HG03342 (cell line): ENCODE measurements at regions not wholly inside any gene's neighbourhood (a gene's known extent, or its start where the extent isn't known, plus 50 kb on each side); places are given as distances from the start of the nearest gene placed in this dataset.
"Not testable (repeated sequence)": the region's sequence is repeated elsewhere in the genome, so short reads cannot be mapped to it uniquely, and the experiment has no call there.

Source experiments
- ATAC-seq: cut with Tn5 transposase; IDR thresholded peaks from one replicate; pipeline ENCODE4 v1.9.1; 2021; ENCODE audit warnings: mild to moderate bottlenecking, moderate library complexity; ENCODE audit not compliant: unreplicated experiment

- no peak for ATAC-seq
These were observed 52.5 kb upstream of the FOXN3 start for GRCh38 chr14:89469210-89470198.

GRCh38 chr14:89468566-89468965 is 51.5 kb upstream of the FOXN3 start:
- ATAC-seq = no peak

GRCh38 chr14:89468030-89468429 is 51.0 kb upstream of the FOXN3 start:
- not testable (repeated sequence) for ATAC-seq

GRCh38 chr14:89466944-89467343 is 49.9 kb upstream of the FOXN3 start:
- ATAC-seq = no peak
